ENCODE measurements at regions not wholly inside any gene's neighbourhood (a gene's known extent, or its start where the extent isn't known, plus 50 kb on each side); places are given as distances from the start of the nearest gene placed in this dataset.

GRCh38 chr2:206218796-206219499, 55.5 kb upstream of the ZDBF2 start:
- no peak for TF ChIP-seq CTCF (conservative IDR thresholded peaks at IDR 0.05; ENCODE audit: low read depth, low read length)
- no peak for TF ChIP-seq CEBPB (IDR thresholded peaks at IDR 0.05; ENCODE audit: low read depth, low read length)
- TF ChIP-seq FOS (IDR thresholded peaks at IDR 0.05; ENCODE audit: low read depth, low read length), result no peak
- TF ChIP-seq RAD21 (IDR thresholded peaks at IDR 0.05; ENCODE audit: low read length), result no peak
- no peak for TF ChIP-seq SMC3 (IDR thresholded peaks at IDR 0.05; ENCODE audit: low read depth, low read length)
- no peak for TF ChIP-seq MAZ (IDR thresholded peaks at IDR 0.05; ENCODE audit: borderline replicate concordance, low read depth, low read length)
- no peak for TF ChIP-seq RCOR1 (IDR thresholded peaks at IDR 0.05; ENCODE audit: insufficient replicate concordance, low read length)
- TF ChIP-seq POLR2A (IDR thresholded peaks at IDR 0.05; ENCODE audit: low read depth, low read length), result no peak
- no peak for TF ChIP-seq BHLHE40 (IDR thresholded peaks at IDR 0.05; ENCODE audit: low read depth, low read length)
- no peak for TF ChIP-seq RFX5 (IDR thresholded peaks at IDR 0.05; ENCODE audit: low read depth, low read length)
- TF ChIP-seq USF2 (IDR thresholded peaks at IDR 0.05; ENCODE audit: low read depth, low read length), result no peak
